ENCODE measurements at regions not wholly inside any gene's neighbourhood (a gene's known extent, or its start where the extent isn't known, plus 50 kb on each side); places are given as distances from the start of the nearest gene placed in this dataset.

DNA sequence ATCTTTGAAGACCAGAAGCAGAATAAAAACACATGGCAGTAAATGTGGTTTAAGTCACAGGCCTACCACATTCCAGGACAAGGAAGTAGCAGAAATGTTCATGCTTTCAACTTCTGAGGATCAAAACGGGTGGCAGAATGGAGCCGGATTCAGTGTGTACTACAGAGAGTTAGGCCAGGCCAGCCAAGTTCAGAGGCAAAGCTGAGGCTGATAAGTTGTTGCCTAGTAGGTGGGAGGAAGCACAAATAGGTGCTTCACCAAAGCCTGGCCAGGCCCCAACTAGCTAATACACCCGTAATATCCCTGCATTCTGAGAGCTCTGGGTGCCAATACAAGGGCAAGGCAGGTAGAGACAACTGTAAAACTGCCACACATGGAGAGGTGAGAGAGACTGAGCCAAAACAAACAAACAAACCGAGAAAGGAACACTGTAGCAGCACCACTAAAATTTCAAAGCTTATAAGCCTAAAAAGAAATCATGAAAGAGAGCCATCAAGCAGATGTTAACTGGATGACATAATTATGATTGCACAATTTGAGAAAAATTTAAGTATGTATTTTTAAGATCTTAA is 156.4 kb upstream of the CBLB start:
- no peaks in the 10 kb centered on the region for H3K4me1 ChIP-seq (ENCODE audit: control insufficient read depth, insufficient read depth, low read length)
- H3K36me3 ChIP-seq (ENCODE audit: control insufficient read depth, insufficient read depth, low read length): no peaks in the 10 kb centered on the region
- no peaks in the 10 kb centered on the region for H3K9me3 ChIP-seq (ENCODE audit: control insufficient read depth, insufficient read depth, low read length)
- no peak overlapping the region for H3K9ac ChIP-seq (ENCODE audit: low read depth, low read length)
- no peak overlapping the region for H3K4me3 ChIP-seq (ENCODE audit: low read depth, low read length)
- H3K27me3 ChIP-seq (ENCODE audit: control insufficient read depth, insufficient read depth, low read length): no peaks in the 10 kb centered on the region

DNA sequence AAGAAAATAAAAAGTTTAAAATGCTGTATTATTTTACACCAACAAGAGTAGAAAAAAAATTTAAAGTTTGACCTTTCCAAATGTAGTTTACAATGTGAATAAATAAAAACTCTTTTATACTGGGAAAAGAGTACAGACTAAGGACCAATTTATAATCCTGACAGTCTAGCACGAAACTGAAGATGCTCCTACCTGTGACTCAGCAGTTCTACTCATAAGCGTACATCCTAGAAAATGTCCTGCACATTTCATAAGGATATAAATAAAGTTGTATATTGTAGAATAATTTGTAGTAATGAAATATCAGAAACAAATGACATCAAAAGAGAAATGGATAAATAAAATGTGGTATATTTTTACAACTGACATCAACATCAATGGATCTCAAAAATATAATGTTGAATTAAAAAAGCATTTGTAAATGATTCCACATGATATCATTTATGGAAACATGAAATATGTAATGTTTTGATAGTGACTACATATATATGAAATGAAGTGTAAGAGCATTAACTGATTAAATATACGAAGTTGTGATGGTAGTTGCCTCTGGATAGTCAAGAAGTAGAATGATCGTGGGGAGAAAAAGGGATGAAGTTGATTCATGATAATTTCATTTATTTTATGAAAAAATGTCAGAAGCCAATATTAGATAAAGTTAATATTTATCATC is 161.3 kb upstream of the CBLB start:
- H3K4me3 ChIP-seq (ENCODE audit: low read depth, low read length): no peak overlapping the region
- H3K4me1 ChIP-seq (ENCODE audit: control insufficient read depth, insufficient read depth, low read length): no peaks in the 10 kb centered on the region
- no peaks in the 10 kb centered on the region for H3K36me3 ChIP-seq (ENCODE audit: control insufficient read depth, insufficient read depth, low read length)
- no peak overlapping the region for H3K9ac ChIP-seq (ENCODE audit: low read depth, low read length)
- no peaks in the 10 kb centered on the region for H3K9me3 ChIP-seq (ENCODE audit: control insufficient read depth, insufficient read depth, low read length)
- no peaks in the 10 kb centered on the region for H3K27me3 ChIP-seq (ENCODE audit: control insufficient read depth, insufficient read depth, low read length)

DNA sequence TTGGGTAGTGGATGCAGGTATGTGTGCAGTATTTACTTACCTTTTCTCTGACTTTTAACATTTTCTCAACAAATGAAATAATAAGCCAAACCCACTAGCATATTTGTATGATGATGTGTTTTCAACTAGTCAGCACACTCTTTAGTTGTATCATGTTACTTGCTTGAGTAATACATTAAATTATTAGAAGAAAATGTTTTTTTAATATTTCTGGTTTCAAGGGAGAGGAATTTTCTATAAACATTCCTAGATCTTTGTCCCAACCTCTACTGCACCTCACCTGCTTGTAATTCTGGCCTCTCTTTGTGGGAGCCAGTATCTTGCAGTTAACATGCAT is 161.8 kb upstream of the CBLB start:
- no peaks in the 10 kb centered on the region for H3K9me3 ChIP-seq (ENCODE audit: control insufficient read depth, insufficient read depth, low read length)
- no peak overlapping the region for H3K9ac ChIP-seq (ENCODE audit: low read depth, low read length)
- no peaks in the 10 kb centered on the region for H3K4me1 ChIP-seq (ENCODE audit: control insufficient read depth, insufficient read depth, low read length)

DNA sequence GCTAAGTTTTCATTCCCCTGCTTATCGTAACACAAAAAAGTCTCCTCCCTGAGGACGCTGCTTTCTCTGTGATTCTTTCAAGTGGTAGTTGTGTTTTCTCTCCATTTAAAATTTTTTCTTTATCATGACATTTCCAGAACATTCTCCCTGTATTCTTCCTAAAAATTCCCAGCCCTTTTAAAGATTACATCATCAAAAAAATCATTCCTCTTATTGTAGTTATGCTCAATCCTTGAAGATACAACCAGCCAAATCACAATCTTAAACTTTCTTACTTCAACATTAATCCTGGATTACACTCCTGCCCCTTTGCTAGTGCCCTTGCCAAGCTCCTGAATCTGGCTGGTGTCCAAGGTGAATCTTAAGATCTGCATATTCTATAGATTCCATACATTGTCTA is 163.7 kb upstream of the CBLB start:
- H3K27me3 ChIP-seq (ENCODE audit: control insufficient read depth, insufficient read depth, low read length): no peaks in the 10 kb centered on the region
- no peaks in the 10 kb centered on the region for H3K36me3 ChIP-seq (ENCODE audit: control insufficient read depth, insufficient read depth, low read length)
- no peak overlapping the region for H3K9ac ChIP-seq (ENCODE audit: low read depth, low read length)
- no peaks in the 10 kb centered on the region for H3K4me1 ChIP-seq (ENCODE audit: control insufficient read depth, insufficient read depth, low read length)
- no peak overlapping the region for H3K4me3 ChIP-seq (ENCODE audit: low read depth, low read length)
- no peaks in the 10 kb centered on the region for H3K9me3 ChIP-seq (ENCODE audit: control insufficient read depth, insufficient read depth, low read length)

More for the DNA sequence above, 161.8 kb upstream of the CBLB start:
- H3K36me3 ChIP-seq (ENCODE audit: control insufficient read depth, insufficient read depth, low read length): no peaks in the 10 kb centered on the region
- no peaks in the 10 kb centered on the region for H3K27me3 ChIP-seq (ENCODE audit: control insufficient read depth, insufficient read depth, low read length)
- H3K4me3 ChIP-seq (ENCODE audit: low read depth, low read length): no peak overlapping the region

DNA sequence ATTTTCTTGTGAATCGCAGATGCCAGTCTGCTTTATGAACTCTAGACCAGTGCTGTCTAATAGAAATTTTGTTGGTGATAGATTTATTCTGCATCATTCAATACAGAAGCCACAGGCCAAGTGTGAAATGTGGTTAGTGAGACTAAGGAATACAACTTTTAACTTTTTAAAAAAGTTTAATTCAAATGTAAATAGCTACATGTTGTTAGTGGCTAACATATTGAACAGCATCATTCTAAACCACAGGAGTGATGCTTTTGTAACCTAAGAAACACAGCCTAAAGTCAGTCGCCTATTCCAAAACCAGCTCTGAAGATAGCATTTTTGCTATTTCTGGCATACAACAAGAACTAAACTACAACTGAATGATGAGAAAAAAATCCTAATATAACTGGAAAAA is 164.8 kb upstream of the CBLB start:
- no peaks in the 10 kb centered on the region for H3K36me3 ChIP-seq (ENCODE audit: control insufficient read depth, insufficient read depth, low read length)
- no peaks in the 10 kb centered on the region for H3K27me3 ChIP-seq (ENCODE audit: control insufficient read depth, insufficient read depth, low read length)
- H3K9me3 ChIP-seq (ENCODE audit: control insufficient read depth, insufficient read depth, low read length): no peaks in the 10 kb centered on the region
- H3K4me1 ChIP-seq (ENCODE audit: control insufficient read depth, insufficient read depth, low read length): no peaks in the 10 kb centered on the region
- no peak overlapping the region for H3K4me3 ChIP-seq (ENCODE audit: low read depth, low read length)
- no peak overlapping the region for H3K9ac ChIP-seq (ENCODE audit: low read depth, low read length)

DNA sequence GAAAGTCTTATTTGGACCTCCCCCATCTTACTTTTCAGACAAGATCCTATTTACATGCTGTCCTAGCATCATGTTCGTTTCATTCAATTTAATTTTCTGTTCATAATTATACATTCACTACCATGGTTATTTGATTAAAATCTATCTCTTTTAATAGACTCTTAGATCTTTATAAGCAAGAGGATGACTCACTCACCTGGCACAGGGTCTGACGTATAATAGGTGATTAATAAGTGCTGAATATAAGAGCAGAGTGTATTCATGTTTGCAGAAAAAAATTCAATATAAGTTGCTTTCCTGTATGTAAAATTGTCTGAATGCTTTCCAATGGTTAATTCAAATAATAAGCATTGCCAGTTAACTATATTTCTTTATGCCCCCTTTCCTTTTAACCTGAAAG is 165.5 kb upstream of the CBLB start:
- no peaks in the 10 kb centered on the region for H3K27me3 ChIP-seq (ENCODE audit: control insufficient read depth, insufficient read depth, low read length)
- H3K4me1 ChIP-seq (ENCODE audit: control insufficient read depth, insufficient read depth, low read length): no peaks in the 10 kb centered on the region
- H3K4me3 ChIP-seq (ENCODE audit: low read depth, low read length): no peak overlapping the region
- no peak overlapping the region for H3K9ac ChIP-seq (ENCODE audit: low read depth, low read length)
- H3K9me3 ChIP-seq (ENCODE audit: control insufficient read depth, insufficient read depth, low read length): no peaks in the 10 kb centered on the region
- no peaks in the 10 kb centered on the region for H3K36me3 ChIP-seq (ENCODE audit: control insufficient read depth, insufficient read depth, low read length)

DNA sequence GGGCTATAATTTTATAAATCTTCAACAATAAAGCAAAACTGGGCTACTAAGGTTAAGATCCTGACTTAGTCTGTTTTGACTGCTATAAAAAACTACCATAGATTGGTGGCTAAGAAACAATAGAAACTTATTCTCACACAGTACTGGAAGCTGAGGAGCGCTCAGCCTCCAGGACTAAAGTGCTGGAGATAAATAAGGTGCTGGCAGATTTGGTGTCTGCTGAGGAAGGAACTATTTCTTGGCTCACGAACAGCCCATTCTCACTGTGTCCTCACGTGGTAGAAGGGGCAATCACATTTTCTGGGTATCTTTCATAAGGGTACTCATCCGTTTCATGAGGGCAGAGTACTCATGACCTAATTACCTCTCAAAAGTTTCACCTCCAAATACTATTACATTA is 166.8 kb upstream of the CBLB start:
- Histone ChIP-seq H3K4me3 (ENCODE audit: low read depth, low read length) (no peak overlapping the region), H3K9ac (ENCODE audit: low read depth, low read length) (no peak overlapping the region), H3K36me3 (ENCODE audit: control insufficient read depth, insufficient read depth, low read length) (no peaks in the 10 kb centered on the region), H3K9me3 (ENCODE audit: control insufficient read depth, insufficient read depth, low read length) (no peaks in the 10 kb centered on the region), H3K27me3 (ENCODE audit: control insufficient read depth, insufficient read depth, low read length) (no peaks in the 10 kb centered on the region), H3K4me1 (ENCODE audit: control insufficient read depth, insufficient read depth, low read length) (no peaks in the 10 kb centered on the region)

DNA sequence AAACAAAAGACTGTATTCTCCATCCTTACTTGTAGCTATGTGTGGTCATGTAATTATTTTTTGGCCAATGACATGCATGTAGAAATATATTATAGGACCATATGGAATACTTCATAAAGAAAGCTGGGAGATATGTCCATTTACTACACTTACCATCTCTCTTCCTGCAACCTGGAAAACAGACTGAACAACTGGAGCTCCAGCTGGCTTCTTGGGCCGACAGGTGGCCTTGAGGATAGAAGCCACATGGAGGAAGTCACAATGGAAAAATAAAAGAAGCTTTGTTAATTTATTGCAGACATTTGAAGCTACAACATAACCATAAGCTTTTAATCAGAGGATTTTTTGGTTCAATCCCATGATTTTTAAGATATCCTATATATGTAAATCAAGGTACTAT is 167.9 kb upstream of the CBLB start:
- no peak overlapping the region for H3K9ac ChIP-seq (ENCODE audit: low read depth, low read length)
- H3K36me3 ChIP-seq (ENCODE audit: control insufficient read depth, insufficient read depth, low read length): no peaks in the 10 kb centered on the region
- H3K27me3 ChIP-seq (ENCODE audit: control insufficient read depth, insufficient read depth, low read length): no peaks in the 10 kb centered on the region
- H3K9me3 ChIP-seq (ENCODE audit: control insufficient read depth, insufficient read depth, low read length): no peaks in the 10 kb centered on the region
- H3K4me1 ChIP-seq (ENCODE audit: control insufficient read depth, insufficient read depth, low read length): no peaks in the 10 kb centered on the region
- H3K4me3 ChIP-seq (ENCODE audit: low read depth, low read length): no peak overlapping the region

DNA sequence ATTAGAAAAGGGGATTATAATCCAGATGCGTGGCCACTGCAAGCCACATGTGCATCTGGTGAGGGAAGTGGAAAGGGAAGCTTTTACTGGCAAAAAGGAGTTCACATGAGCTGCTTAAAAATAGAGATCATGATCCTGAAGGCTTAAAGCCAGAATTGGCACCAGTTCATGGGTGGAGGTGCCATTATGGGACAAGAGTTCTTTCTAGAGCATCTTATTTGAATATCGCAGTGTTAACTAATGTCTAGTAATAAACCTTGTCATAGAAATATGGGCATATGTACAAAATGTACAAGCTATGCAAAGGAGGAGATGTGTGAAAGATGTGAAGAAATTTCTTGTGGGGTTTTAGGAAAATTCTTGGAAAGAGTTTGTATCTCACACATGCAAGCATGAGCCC is 178.4 kb upstream of the CBLB start:
- Histone ChIP-seq H3K4me3 (ENCODE audit: low read depth, low read length) (no peak overlapping the region), H3K9me3 (ENCODE audit: control insufficient read depth, insufficient read depth, low read length) (no peaks in the 10 kb centered on the region), H3K9ac (ENCODE audit: low read depth, low read length) (no peak overlapping the region), H3K36me3 (ENCODE audit: control insufficient read depth, insufficient read depth, low read length) (no peaks in the 10 kb centered on the region), H3K27me3 (ENCODE audit: control insufficient read depth, insufficient read depth, low read length) (no peaks in the 10 kb centered on the region), H3K4me1 (ENCODE audit: control insufficient read depth, insufficient read depth, low read length) (no peaks in the 10 kb centered on the region)

DNA sequence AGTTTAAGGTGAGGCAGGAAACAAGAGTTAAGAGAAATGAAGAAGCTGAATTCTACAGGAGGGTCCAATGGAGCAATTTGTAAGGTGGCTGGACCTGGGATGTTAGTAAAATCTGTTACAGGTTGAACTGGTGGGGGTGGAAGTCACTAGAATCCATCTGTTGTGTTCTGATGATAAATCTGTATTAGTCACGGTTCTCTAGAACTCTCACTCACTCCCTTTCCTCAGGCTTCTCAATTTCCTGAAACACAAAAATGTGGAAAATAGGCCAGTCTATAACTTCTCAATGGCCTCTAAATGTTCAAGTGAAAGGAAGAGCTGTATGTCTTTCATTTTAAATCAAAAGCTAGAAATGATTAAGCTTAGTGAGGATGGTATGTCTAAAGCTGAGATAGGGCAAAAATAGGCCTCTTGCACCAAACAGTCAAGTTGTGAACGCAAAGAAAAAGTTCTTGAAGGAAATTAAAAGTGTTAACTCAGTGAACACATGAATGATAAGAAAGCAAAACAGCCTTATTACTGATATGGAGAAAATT is 180.2 kb upstream of the CBLB start:
- Histone ChIP-seq H3K4me3 (ENCODE audit: low read depth, low read length) (no peak overlapping the region), H3K4me1 (ENCODE audit: control insufficient read depth, insufficient read depth, low read length) (no peaks in the 10 kb centered on the region), H3K36me3 (ENCODE audit: control insufficient read depth, insufficient read depth, low read length) (no peaks in the 10 kb centered on the region), H3K9me3 (ENCODE audit: control insufficient read depth, insufficient read depth, low read length) (no peaks in the 10 kb centered on the region), H3K27me3 (ENCODE audit: control insufficient read depth, insufficient read depth, low read length) (no peaks in the 10 kb centered on the region), H3K9ac (ENCODE audit: low read depth, low read length) (no peak overlapping the region)

DNA sequence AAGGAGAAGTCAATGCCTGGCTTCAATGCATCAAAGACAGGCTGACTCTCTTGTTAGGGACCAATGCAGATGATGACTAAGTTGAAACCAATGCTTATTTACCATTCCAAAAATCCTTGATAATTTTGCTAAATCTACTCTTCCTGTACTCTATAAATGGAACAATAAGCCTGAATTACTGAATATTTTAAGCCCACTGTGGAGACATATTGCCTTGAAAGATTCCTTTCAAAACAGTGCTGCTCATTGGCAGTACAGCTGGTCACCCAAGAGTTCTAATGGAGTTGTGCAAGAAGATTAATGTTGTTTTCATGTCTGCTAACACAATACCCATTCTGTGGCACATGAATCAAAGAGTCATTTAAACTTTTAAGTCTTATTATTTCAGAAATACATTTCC is 181.0 kb upstream of the CBLB start:
- H3K9me3 ChIP-seq (ENCODE audit: control insufficient read depth, insufficient read depth, low read length): no peaks in the 10 kb centered on the region
- no peaks in the 10 kb centered on the region for H3K27me3 ChIP-seq (ENCODE audit: control insufficient read depth, insufficient read depth, low read length)
- no peaks in the 10 kb centered on the region for H3K4me1 ChIP-seq (ENCODE audit: control insufficient read depth, insufficient read depth, low read length)
- no peak overlapping the region for H3K4me3 ChIP-seq (ENCODE audit: low read depth, low read length)
- H3K36me3 ChIP-seq (ENCODE audit: control insufficient read depth, insufficient read depth, low read length): no peaks in the 10 kb centered on the region
- H3K9ac ChIP-seq (ENCODE audit: low read depth, low read length): no peak overlapping the region

DNA sequence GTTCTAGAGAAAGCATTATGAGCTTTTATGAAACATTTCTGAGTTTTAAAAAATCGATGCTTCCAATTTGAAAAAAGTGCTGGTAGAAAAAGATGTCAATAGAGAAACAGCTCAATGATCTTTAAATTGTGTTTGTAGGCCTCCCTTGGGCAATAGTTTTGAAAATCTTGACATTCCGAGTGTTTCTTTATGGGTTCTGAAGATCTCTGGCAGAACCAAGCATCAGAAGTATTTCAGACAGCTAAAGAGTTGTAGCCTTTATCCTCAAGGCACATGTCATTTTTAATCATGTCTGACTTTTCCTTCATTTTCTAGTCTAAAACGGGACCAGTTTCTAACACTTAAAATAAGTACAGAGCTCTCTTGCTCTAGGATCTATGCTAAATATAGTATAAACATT is 188.1 kb upstream of the CBLB start:
- Histone ChIP-seq H3K27me3 (ENCODE audit: control insufficient read depth, insufficient read depth, low read length) (no peaks in the 10 kb centered on the region), H3K4me3 (ENCODE audit: low read depth, low read length) (no peak overlapping the region), H3K9ac (ENCODE audit: low read depth, low read length) (no peak overlapping the region), H3K9me3 (ENCODE audit: control insufficient read depth, insufficient read depth, low read length) (no peaks in the 10 kb centered on the region), H3K36me3 (ENCODE audit: control insufficient read depth, insufficient read depth, low read length) (no peaks in the 10 kb centered on the region), H3K4me1 (ENCODE audit: control insufficient read depth, insufficient read depth, low read length) (no peaks in the 10 kb centered on the region)

All from iPS-15b (cell line).